HG02610 (cell line): ENCODE measurements at regions not wholly inside any gene's neighbourhood (a gene's known extent, or its start where the extent isn't known, plus 50 kb on each side); places are given as distances from the start of the nearest gene placed in this dataset.
"Not testable (repeated sequence)": the region's sequence is repeated elsewhere in the genome, so short reads cannot be mapped to it uniquely, and the experiment has no call there.

ENCODE experiments used
- ATAC-seq: cut with Tn5 transposase; IDR thresholded peaks from one replicate; pipeline ENCODE4 v1.9.1; 2021; ENCODE audit warnings: mild to moderate bottlenecking, moderate library complexity; ENCODE audit not compliant: unreplicated experiment

DNA sequence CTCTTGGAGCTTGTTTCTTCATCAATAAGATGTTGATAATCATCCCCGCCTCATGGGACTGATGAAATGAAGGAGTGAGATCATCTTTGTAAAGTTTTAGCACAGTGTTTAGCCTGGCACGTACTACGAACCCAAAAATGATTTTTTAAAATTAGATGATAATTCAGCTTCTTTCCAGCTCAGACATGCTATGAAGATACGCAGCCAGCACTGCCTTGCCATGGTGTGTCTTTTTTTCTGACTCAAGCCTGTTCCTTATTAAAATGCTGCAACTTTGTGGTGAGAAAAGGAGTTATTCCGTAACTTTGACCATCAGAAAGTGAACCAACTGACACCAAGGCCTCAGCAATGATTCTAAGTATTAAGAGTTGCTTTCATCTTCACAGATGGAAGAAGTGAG is 269.0 kb downstream of the LTN1 start:
- ATAC-seq: no peak

GRCh38 chr21:28719723-28720122 is 273.0 kb downstream of the LTN1 start:
- ATAC-seq: no peak

DNA sequence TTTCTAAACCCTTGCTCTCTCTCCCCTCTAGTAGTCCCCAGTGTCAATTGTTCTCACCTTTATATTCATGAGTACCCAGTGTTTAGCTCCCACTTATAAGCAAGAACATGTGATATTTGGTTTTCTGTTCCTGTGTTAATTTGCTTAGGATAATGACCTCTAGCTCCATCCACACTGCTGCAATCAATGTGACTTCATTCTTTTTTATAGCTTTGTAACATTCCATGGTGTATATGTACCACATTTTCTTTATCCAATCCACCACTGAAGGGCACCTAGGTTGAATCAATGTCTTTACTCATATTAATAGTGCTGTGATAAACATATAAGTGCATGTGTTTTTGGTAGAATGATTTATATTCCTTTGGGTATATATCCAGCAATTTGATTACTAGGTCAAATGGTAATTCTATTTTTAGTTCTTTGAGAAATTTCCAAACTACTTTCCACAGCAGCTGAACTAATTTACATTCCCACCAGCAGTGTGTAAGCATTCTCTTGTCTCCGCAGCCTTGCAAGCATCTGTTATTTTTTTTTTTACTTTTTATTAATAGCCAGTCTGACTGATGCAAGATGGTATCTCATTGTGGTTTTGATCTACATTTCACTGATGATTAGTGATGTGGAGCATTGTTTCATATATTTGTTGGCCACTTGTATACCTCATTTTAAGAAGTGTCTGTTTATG is 277.8 kb downstream of the LTN1 start:
- no peak for ATAC-seq

GRCh38 chr21:28712411-28712810 is 280.3 kb downstream of the LTN1 start:
- ATAC-seq: no peak

- ATAC-seq: no peak
Observed at GRCh38 chr21:28705616-28706015, 287.1 kb downstream of the LTN1 start.

DNA sequence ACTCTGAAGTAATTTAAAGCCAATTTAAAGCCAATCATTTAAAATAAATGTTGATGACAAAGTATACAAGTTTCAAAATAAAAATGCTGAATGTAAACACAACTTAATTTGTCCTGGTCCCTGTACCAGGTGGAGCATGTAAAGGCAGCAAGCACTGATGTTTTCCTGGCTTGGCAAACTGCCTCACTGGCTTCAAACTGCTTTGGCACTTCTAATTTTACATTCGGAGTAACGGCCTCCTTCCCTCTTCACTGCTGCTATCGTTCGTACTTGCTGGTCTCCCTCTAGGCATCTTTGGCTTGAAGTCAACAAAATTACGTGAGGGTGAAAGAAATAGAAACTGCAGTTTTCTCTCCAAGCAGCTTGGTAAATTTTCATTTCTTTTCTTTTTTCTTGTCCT is 287.9 kb downstream of the LTN1 start:
- no peak for ATAC-seq

DNA sequence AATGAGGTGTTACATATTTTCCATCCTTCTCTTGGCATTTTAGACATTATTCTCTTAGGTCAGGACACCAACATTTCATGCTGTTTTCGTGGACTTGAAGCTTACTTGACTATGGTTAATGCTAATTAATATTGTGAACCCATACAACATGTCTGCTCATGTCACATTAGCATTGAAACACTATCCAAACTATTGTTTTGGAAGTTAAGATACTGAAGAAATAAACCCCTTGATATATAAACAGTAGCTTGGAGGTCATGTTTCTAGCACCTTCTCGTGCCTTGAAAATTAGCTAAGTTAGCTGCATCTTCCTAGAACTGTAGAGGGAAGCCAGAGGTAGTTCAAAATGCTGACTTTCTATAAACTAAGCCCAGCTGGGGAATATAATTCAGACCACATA is 288.8 kb downstream of the LTN1 start:
- ATAC-seq: no peak

GRCh38 chr21:28699596-28700259 is 292.9 kb downstream of the LTN1 start:
- ATAC-seq: no peak

DNA sequence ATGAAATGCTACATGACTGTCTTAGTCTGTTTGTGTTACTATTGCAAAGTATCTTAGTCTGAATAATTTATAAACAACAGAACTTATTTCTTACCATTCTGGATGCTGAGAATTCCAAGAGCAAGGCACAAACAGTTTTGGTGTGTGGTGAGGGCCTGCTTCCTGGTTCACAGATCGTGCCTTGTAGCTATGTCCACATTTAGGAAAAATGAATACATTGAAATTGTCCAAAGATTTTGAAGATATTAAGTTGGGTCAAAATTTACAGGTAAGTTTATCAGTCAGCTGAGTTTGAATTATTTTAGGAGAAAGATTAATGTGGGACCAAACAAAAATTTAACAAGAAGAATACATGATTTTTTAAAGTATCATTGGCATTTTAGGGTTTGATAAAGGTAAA is 293.5 kb downstream of the LTN1 start:
- ATAC-seq: no peak

DNA sequence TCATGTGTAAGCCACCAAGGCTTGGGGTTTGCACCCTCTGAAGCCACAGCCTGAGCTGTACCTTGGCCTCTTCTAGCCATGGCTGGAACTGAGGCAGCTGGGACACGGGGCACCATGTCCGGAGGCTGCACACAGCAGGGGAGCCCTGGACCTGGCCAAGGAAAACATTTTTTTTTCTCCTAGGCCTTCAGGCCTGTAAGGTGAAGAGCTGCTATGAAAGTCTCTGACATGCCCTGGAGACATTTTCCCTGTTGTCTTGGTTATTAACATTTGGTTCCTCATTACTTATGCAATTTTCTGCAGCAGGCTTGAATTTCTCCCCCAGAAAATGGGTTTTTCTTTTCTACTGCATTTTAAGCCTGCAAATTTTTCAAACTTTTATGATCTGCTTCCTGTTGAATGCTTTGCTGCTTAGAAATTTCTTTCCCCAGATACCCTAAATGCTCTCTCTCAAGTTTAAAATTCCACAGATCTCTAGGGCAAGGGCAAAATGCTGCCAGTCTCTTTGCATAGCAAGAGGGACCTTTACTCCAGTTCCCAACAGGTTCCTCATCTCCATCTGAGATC is 295.8 kb downstream of the LTN1 start:
- no peak for ATAC-seq

DNA sequence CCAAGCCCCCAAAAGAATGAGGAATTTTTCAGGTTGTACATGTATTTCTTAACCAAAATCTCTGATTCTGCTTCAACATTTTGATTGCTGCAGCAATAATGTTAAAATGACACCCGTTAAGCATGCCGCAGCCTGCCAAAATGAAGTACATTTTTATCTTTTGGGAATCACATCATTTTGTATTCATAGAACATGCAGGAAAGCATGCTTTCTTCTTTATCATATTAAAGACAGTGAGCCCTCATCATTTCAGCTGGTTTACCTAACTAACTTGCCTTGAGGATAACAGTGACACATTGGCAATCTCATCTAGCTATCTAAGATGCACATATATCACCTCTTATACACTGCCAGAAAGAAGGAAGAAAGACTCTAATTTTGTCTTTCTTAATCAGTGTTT is 299.2 kb downstream of the LTN1 start:
- no peak for ATAC-seq

- no peak for ATAC-seq
Observed at GRCh38 chr21:28690196-28690595, 302.5 kb downstream of the LTN1 start.

DNA sequence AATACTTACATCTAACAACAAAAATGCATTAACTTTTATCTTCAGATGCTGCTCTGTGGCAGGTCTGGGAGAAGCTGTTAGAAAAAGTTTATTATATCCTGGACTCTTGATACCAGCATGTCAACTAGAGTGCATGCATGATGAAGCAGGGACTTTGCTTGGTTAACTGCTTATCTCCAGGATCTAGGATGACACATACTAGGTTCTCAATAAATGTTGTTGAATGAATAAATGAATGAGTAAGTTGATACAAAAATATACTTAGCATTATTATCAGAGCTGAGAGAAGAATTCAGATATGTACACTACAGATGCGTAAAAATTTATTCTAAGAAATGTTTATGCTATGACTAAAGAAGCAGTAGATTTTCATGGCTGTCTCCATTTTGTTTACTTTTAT is 304.3 kb downstream of the LTN1 start:
- no peak for ATAC-seq

DNA sequence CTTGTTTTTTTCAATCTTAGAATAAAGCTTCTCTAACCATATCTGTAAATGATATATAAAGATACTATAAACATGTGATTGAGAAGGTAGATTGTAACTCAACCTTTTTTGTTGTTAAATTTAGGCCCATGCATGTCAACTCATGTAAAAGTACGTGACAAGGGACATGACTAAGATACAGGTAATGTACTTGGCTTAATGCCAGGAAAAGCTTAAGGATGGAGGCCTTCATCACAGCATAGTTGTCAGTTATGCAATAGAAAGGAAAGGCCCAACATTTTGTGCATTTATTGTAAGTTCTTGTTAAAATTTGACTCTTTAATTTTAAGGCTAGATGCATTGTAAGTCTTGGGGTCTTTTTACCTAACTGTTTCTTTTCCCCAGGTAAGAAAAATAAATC is 305.1 kb downstream of the LTN1 start:
- ATAC-seq: no peak

DNA sequence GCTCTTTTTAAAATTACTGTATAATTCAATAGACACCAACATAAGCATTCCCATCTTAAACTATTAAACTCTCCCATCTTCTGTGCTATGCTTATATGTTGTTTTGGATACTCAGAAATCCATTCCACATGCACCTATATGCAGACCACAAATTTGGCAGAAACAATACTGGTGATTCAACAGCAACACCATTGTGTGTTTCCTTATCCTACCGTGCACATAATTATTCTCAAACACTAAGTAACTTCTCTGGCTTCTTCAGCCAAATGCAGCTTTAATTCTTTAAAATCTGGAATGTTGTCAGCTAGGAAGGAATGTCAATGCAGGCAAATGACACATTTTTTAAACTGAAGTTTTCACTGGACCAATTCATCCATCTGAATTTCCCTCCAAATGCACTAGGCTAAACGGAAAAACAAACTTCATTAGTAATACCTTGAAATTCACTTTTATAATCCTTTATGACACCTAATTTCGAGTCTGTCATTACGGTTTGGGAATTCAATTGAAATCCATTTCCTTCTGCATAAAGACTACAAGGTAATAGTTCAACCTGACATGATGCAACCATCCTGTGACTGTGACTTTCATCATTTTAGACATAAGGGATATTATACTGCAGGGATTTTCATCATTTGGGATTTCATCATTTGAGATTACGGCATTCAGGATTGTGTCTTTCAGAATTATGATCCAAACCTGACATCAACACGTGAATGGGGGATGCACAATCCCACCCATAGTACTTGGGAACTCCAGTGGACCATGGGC is 308.5 kb downstream of the LTN1 start:
- no peak for ATAC-seq

GRCh38 chr21:28682884-28683283 is 309.8 kb downstream of the LTN1 start:
- not testable (repeated sequence) for ATAC-seq

GRCh38 chr21:28677096-28677495 is 315.6 kb downstream of the LTN1 start:
- not testable (repeated sequence) for ATAC-seq

GRCh38 chr21:28675331-28676041 is 317.2 kb downstream of the LTN1 start:
- no peak for ATAC-seq

GRCh38 chr21:28674763-28675162 is 317.9 kb downstream of the LTN1 start:
- ATAC-seq: no peak

GRCh38 chr21:28671549-28672195 is 321.0 kb downstream of the LTN1 start:
- ATAC-seq: no peak
